H9 (cell line): ENCODE measurements at regions not wholly inside any gene's neighbourhood (a gene's known extent, or its start where the extent isn't known, plus 50 kb on each side); places are given as distances from the start of the nearest gene placed in this dataset.

Experiments used
- DNase-seq: peaks from one replicate; pipeline ENCODE4 v3.0.0-alpha.2; 2017
- H2AFZ ChIP-seq: one replicate; pipeline ENCODE4 v1.6.1; 2013; ENCODE audit warnings: mild to moderate bottlenecking, low read length, control low read depth, moderate library complexity
- H2AK5ac ChIP-seq: 2 replicates; pipeline ENCODE4 v1.6.1; 2013; ENCODE audit warnings: low read length, control low read depth, mixed read lengths; ENCODE audit not compliant: insufficient read length
- H2BK120ac ChIP-seq: one replicate; pipeline ENCODE4 v1.6.1; 2013; ENCODE audit warnings: low read depth, mild to moderate bottlenecking, low read length, control low read depth, inconsistent platforms; ENCODE audit not compliant: poor library complexity, severe bottlenecking
- H2BK12ac ChIP-seq: 2 replicates; pipeline ENCODE4 v1.6.1; 2013; ENCODE audit warnings: low read length, control low read depth, mixed read lengths, low read depth; ENCODE audit not compliant: insufficient read length
- H2BK15ac ChIP-seq: 2 replicates; pipeline ENCODE4 v1.6.1; 2013; ENCODE audit warnings: low read depth, low read length, control low read depth
- H2BK20ac ChIP-seq: one replicate; pipeline ENCODE4 v1.6.1; 2013; ENCODE audit warnings: low read depth, mild to moderate bottlenecking, low read length, control low read depth, inconsistent platforms; ENCODE audit not compliant: poor library complexity, severe bottlenecking
- H2BK5ac ChIP-seq: 2 replicates; pipeline ENCODE4 v1.6.1; 2013; ENCODE audit warnings: low read length, control low read depth, mixed read lengths; ENCODE audit not compliant: insufficient read length
- H3K14ac ChIP-seq: 2 replicates; pipeline ENCODE4 v1.6.1; 2013; ENCODE audit warnings: low read length, control low read depth; ENCODE audit not compliant: insufficient read depth
- H3K18ac ChIP-seq: 2 replicates; pipeline ENCODE4 v1.6.1; 2013; ENCODE audit warnings: low read depth, mild to moderate bottlenecking, mixed read lengths, low read length, control low read depth; ENCODE audit not compliant: insufficient read length
- H3K23ac ChIP-seq: 2 replicates; pipeline ENCODE4 v1.6.1; 2013; ENCODE audit warnings: low read length, control low read depth, mixed read lengths, low read depth; ENCODE audit not compliant: insufficient read length
- H3K23me2 ChIP-seq: 2 replicates; pipeline ENCODE4 v1.6.1; 2013; ENCODE audit warnings: low read depth, mild to moderate bottlenecking, mixed read lengths, low read length, control low read depth; ENCODE audit not compliant: insufficient read length, poor library complexity, severe bottlenecking
- H3K27ac ChIP-seq: 2 replicates; pipeline ENCODE4 v1.5.1; 2013; ENCODE audit warnings: low read length, control low read depth, mixed read lengths, low read depth; ENCODE audit not compliant: insufficient read length
- H3K27me3 ChIP-seq: 2 replicates; pipeline ENCODE4 v1.6.1; 2013; ENCODE audit warnings: low read length, control low read depth, inconsistent platforms; ENCODE audit not compliant: insufficient read depth
- H3K4ac ChIP-seq: 2 replicates; pipeline ENCODE4 v1.6.1; 2013; ENCODE audit warnings: low read depth, mild to moderate bottlenecking, control low read depth, inconsistent platforms, low read length, moderate library complexity
- H3K4me1 ChIP-seq: 2 replicates; pipeline ENCODE4 v1.6.1; 2013; ENCODE audit warnings: low read length, control low read depth, inconsistent platforms; ENCODE audit not compliant: insufficient read depth
- H3K4me2 ChIP-seq: 2 replicates; pipeline ENCODE4 v1.6.1; 2013; ENCODE audit warnings: low read length, control low read depth, mixed read lengths; ENCODE audit not compliant: insufficient read length, insufficient read depth
- H3K56ac ChIP-seq: 2 replicates; pipeline ENCODE4 v1.6.1; 2013; ENCODE audit warnings: low read depth, mild to moderate bottlenecking, mixed read lengths, low read length, control low read depth; ENCODE audit not compliant: insufficient read length
- H3K79me1 ChIP-seq: 2 replicates; pipeline ENCODE4 v1.6.1; 2013; ENCODE audit warnings: low read depth, mild to moderate bottlenecking, moderate library complexity, low read length, control low read depth, inconsistent platforms; ENCODE audit not compliant: insufficient read depth, poor library complexity, severe bottlenecking
- H3K79me2 ChIP-seq: 2 replicates; pipeline ENCODE4 v1.6.1; 2013; ENCODE audit warnings: low read length, control low read depth, inconsistent platforms; ENCODE audit not compliant: insufficient read depth
- H3K9ac ChIP-seq: 2 replicates; pipeline ENCODE4 v1.6.1; 2013; ENCODE audit warnings: low read length, control low read depth, mixed read lengths; ENCODE audit not compliant: insufficient read length; ENCODE audit errors: extremely low read depth
- H3K9me3 ChIP-seq: one replicate; pipeline ENCODE4 v1.6.1; 2013; ENCODE audit warnings: low read depth, low read length, inconsistent platforms; ENCODE audit not compliant: control insufficient read depth
- H3T11ph ChIP-seq: one replicate; pipeline ENCODE4 v1.6.1; 2013; ENCODE audit warnings: mild to moderate bottlenecking, low read length, control low read depth, inconsistent platforms
- H4K20me1 ChIP-seq: one replicate; pipeline ENCODE4 v1.6.1; 2013; ENCODE audit not compliant: control insufficient read depth, insufficient read length, insufficient read depth
- H4K5ac ChIP-seq: 2 replicates; pipeline ENCODE4 v1.6.1; 2013; ENCODE audit warnings: low read depth, mild to moderate bottlenecking, mixed read lengths, low read length, control low read depth; ENCODE audit not compliant: insufficient read length
- H4K8ac ChIP-seq: replicated peaks from 2 replicates; pipeline ENCODE4 v1.6.1; 2013; ENCODE audit warnings: low read length, control low read depth, mixed read lengths, low read depth; ENCODE audit not compliant: insufficient read length
- H4K91ac ChIP-seq: 2 replicates; pipeline ENCODE4 v1.6.1; 2013; ENCODE audit warnings: low read depth, mild to moderate bottlenecking, moderate library complexity, mixed read lengths, low read length, control low read depth; ENCODE audit not compliant: insufficient read length
- H3K27ac Mint-ChIP-seq, 3 experiments: 2 replicates in 2 of 3; 3 replicates in 1 of 3; pipeline ENCODE4 v1.8.0; 2020 to 2021; ENCODE audit warnings: mixed read lengths in 3 of 3, mild to moderate bottlenecking in 1 of 3, moderate library complexity in 1 of 3
- H3K27me3 Mint-ChIP-seq: 2 replicates; pipeline ENCODE4 v1.8.0; 2021; ENCODE audit warnings: low read depth, mild to moderate bottlenecking, moderate library complexity, mixed read lengths
- H3K36me3 Mint-ChIP-seq, 3 experiments: 2 replicates in 2 of 3; 3 replicates in 1 of 3; pipeline ENCODE4 v1.8.0; 2020 to 2021; ENCODE audit warnings: low read depth in 3 of 3, mixed read lengths in 3 of 3; ENCODE audit not compliant: insufficient read depth in 1 of 3
- H3K4me1 Mint-ChIP-seq, 2 experiments: 2 replicates each; pipeline ENCODE4 v1.8.0; 2020; ENCODE audit warnings: mixed read lengths in 2 of 2
- H3K4me3 Mint-ChIP-seq, 2 experiments: 2 replicates in 1 of 2; 3 replicates in 1 of 2; pipeline ENCODE4 v1.8.0; 2020 to 2021; ENCODE audit warnings: mild to moderate bottlenecking in 2 of 2, mixed read lengths in 2 of 2, moderate library complexity in 1 of 2
- H3K9me3 Mint-ChIP-seq, 2 experiments: 2 replicates in 1 of 2; 3 replicates in 1 of 2; pipeline ENCODE4 v1.8.0; 2020; ENCODE audit warnings: mild to moderate bottlenecking in 2 of 2, mixed read lengths in 2 of 2, moderate library complexity in 1 of 2
- CTCF ChIP-seq: fragments of 200-600 bp; sonication (generic); conservative IDR thresholded peaks from 3 replicates; pipeline ENCODE4 v1.8.0; 2021; ENCODE audit warnings: antibody characterized with exemption, mild to moderate bottlenecking

GRCh38 chr5:51987239-51987638, 604.0 kb downstream of the ISL1 start:
- H3K56ac ChIP-seq = no peak overlapping the region
- no peaks in the 10 kb centered on the region for H4K20me1 ChIP-seq
- no peak overlapping the region for H3T11ph ChIP-seq
- no peak overlapping the region for H4K8ac ChIP-seq
- H3K4me2 ChIP-seq = no peak overlapping the region
- no peaks in the 10 kb centered on the region for H3K4me1 ChIP-seq
- H3K79me1 ChIP-seq = no peaks in the 10 kb centered on the region
- H3K27ac ChIP-seq = no peak overlapping the region
- no peak overlapping the region for H2BK12ac ChIP-seq
- no peak overlapping the region for H2BK20ac ChIP-seq
- no peak overlapping the region for H3K9ac ChIP-seq
- no peaks in the 10 kb centered on the region for H3K27me3 ChIP-seq
- H3K4ac ChIP-seq = no peak overlapping the region
- no peak overlapping the region for H3K27ac Mint-ChIP-seq
- DNase-seq = no peak
- TF ChIP-seq CTCF = no peak
- no peaks in the 10 kb centered on the region for H3K9me3 Mint-ChIP-seq
- no peak overlapping the region for H2BK5ac ChIP-seq
- H4K91ac ChIP-seq = no peak overlapping the region
- no peak overlapping the region for H3K18ac ChIP-seq
- no peak overlapping the region for H2BK15ac ChIP-seq
- H3K36me3 Mint-ChIP-seq = no peaks in the 10 kb centered on the region
- H2BK120ac ChIP-seq = no peak overlapping the region
- H3K4me1 Mint-ChIP-seq = peaks cover 0 to 4% of the 10 kb centered on the region in 2 experiments; a peak in 1 of 4 replicates
- no peak overlapping the region for H3K4me3 Mint-ChIP-seq
- H4K5ac ChIP-seq = no peak overlapping the region
- H3K27me3 Mint-ChIP-seq = no peaks in the 10 kb centered on the region
- no peak overlapping the region for H2AFZ ChIP-seq
- no peaks in the 10 kb centered on the region for H3K9me3 ChIP-seq
- no peak overlapping the region for H3K14ac ChIP-seq
- no peak overlapping the region for H2AK5ac ChIP-seq
- peaks cover 2% of the 10 kb centered on the region for H3K23me2 ChIP-seq
- no peak overlapping the region for H3K23ac ChIP-seq
- no peaks in the 10 kb centered on the region for H3K79me2 ChIP-seq
